HG03432 (cell line): ENCODE measurements at regions not wholly inside any gene's neighbourhood (a gene's known extent, or its start where the extent isn't known, plus 50 kb on each side); places are given as distances from the start of the nearest gene placed in this dataset.
"Not testable (repeated sequence)": the region's sequence is repeated elsewhere in the genome, so short reads cannot be mapped to it uniquely, and the experiment has no call there.

Experiments
- ATAC-seq: cut with Tn5 transposase; IDR thresholded peaks from one replicate; pipeline ENCODE4 v1.9.1; 2021; ENCODE audit warnings: mild to moderate bottlenecking, moderate library complexity; ENCODE audit not compliant: unreplicated experiment

DNA sequence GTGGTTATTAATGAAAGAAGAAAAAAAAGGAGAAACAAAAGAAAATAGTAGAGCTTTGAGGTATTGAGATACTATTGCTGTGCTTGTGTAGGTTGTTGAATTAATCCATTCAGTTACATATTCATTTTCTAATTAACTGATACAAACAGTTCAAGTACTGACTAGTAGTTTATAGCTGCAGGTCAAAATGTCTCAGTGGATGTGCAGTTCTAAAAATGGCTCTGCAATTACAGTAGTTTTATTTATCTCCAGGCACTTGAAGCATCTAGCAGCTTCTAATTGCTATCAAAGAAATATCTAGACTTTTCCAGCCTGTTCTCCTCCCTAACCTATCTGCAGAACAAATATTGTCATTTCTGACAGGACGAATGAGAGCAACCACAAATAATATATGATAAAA is 1887.7 kb upstream of the PCDH7 start:
- no peak for ATAC-seq

DNA sequence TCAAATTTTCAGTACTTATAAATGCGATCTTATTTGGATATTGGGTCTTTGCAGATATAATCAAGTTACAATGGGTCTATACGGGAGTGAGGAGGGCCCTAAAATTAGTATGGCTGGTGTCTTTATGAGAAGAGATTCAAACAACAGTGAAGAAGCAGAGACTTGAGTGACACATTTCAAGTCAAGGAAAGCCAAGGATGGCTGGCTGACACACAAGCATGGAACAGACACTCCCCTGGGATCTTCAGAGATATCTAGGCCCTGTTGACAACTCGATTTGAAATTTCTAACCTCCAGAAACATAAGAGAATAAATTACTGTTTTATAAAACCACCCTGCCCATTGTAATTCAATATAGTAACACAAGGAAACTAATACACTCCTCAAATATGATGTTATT is 1886.0 kb upstream of the PCDH7 start:
- no peak for ATAC-seq

DNA sequence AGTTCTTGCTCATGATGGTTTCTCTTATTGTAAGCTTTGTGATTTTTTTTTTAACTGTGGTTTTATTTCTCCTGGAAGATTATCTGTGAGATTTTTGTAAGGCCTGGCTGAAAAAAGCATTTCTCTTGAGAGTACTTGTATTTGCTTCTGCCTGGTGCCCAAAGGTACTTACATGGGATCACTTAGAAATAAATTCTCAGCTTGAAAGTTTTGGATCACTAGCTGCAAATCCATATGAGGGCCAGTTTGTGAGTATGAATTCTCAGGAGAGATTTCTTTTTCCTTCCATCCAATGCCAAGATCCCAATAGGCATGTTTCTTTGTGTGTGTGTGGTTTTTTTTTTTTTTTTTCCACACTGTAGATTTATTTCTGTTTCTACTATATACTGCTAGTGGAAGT is 1884.7 kb upstream of the PCDH7 start:
- ATAC-seq, result no peak

DNA sequence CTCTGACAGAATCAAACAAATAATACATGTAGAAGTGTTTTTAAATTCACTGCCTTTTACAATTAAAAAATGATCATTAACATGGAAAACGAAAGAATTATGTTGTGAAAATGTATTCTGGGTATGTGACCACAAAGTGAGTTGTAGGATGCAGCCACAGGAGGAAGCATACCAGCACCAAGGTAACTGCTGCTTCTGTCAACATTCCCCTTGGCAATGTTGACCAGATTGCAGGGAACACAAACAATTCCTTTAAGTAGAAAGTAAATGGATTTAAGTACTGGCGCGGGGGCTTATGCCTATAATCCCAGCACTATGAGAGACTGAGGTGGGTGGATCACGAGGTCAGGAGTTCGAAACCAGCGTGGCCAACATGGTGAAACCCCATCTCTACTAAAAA is 1877.9 kb upstream of the PCDH7 start:
- no peak for ATAC-seq

- no peak for ATAC-seq
Measured at GRCh38 chr4:28845158-28845557, 1875.0 kb upstream of the PCDH7 start.

- not testable (repeated sequence) for ATAC-seq
Measured at GRCh38 chr4:28857028-28857427, 1863.1 kb upstream of the PCDH7 start.

DNA sequence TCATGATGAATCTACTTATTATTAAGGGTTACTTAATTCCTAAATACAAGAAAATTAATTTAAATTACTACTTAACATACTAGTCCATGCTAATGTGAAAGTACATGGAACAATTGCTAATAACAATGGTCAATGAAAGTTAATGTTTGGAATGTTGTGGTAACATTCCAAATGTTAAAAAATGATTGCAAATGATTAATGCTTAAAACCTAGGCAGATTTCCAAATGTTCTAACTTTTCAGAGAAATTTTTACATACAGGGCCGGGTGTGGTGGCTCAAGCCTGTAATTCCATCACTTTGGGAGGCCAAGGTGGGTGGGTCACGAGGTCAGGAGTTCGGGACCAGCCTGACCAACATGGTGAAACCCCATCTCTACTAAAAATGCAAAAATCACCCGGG is 1851.3 kb upstream of the PCDH7 start:
- no peak for ATAC-seq

GRCh38 chr4:28879178-28879577 is 1841.0 kb upstream of the PCDH7 start:
- no peak for ATAC-seq

GRCh38 chr4:28879900-28880299 is 1840.3 kb upstream of the PCDH7 start:
- ATAC-seq, result no peak

DNA sequence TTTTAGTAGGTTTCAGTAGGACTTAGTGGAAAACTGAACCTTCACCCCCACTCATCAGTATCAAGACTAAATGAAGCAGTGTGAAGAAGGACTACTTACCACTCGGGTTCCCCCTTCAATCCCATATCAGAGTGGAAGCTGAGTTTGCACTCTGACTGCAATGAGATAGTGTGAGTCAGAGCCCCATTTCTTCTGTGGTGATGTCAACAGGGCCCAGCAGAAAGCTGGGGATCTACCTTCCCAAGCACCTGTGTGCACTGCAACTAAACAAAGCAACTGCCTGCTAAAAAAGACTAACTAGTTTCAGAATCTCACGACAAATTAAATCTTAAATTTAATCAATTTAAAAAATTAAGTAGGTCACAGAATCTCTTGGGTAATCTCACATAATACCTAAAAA is 1837.0 kb upstream of the PCDH7 start:
- no peak for ATAC-seq

DNA sequence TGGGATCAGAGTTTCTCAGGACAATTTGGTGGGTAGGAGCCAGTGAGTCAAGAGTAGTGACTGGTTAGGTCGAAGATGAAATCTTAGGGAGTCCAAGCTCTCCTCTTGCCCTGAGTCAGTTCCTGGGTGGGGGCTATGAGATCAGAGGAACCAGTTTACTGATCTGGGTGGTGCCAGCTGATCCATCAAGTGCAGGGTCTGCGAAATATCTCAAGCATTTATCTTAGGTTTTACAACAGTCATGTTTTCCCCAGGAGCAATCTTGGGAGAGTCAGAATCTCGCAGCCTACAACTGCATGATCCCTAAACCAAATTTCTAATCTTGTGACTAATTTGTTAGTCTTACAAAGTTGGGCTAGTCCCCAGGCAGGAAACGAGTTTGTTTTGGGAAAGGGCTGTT is 1833.2 kb upstream of the PCDH7 start:
- no peak for ATAC-seq

GRCh38 chr4:28890949-28891775 is 1829.0 kb upstream of the PCDH7 start:
- no peak for ATAC-seq

DNA sequence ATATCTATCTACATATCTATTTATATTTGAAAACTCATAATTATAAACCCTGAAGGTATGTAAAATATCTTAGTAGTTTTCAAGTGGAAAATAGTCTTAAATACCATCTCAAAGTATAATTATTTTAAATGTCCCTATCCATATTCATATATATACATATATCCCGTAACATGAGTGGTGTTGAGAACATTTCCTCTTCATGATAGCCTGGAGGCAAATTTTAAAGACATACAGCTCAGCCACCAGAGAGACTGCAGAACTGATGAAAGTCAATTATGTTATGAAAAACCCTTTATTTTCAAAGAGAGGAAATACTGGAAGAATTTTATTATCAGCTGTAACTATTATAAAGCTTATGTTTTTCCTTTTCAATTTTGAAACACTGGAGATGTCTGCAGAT is 1806.7 kb upstream of the PCDH7 start:
- no peak for ATAC-seq

DNA sequence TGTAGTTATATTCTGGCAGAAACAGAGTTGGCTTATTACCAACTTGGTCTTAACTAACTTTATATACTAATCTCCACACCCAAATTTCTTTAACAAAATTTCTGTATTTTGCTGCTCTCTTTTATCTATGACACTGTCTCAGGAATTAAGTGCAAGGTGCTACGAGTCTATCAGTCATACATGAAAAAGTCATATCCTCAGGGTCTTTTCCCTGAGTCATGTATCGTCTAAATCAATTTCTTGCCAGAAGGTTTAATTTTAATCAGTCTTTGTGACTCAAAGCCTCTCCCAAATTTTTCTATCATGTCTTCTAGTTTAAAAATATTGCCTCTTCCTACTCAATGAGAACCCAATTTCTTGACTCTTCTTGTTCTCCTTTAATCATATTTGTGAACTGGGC is 1803.6 kb upstream of the PCDH7 start:
- no peak for ATAC-seq

DNA sequence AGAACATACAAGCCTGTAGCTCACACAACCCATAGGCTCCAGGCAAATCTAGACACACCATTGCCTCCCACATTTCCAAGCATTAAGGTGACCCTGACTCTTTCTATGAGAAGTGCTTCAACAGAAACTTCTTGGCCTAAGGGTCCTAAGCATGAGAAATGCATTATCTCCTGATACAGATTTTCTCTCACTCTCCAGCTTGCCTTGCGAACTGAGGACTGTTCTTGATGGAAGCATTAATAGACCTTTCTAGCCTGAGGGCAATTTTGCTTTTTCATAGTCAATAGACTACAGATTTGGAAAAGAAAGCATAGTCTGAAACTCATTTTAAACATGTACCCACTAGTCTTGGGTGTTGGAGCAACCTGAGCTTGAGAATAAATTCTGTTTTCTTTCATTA is 1801.3 kb upstream of the PCDH7 start:
- ATAC-seq, result no peak

GRCh38 chr4:28921886-28922285 is 1798.3 kb upstream of the PCDH7 start:
- no peak for ATAC-seq

DNA sequence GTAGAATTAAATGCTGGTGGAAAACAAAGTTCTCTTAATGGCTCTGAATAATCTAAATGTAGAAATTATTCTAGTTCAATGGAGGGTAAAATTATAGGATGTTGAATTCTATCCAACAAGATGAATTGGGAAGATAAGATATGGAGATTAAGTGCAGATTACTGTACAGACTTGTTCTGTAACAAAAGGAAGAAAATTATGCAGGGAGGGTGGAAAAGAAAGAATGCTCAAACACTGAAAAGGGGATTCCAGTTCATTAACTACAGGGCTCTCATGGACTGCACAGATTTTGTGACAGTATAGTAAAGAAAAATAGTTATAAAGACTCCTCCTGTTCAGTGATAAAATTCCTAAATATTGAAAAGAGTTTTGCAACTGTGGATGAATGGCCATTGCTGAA is 1794.0 kb upstream of the PCDH7 start:
- no peak for ATAC-seq

DNA sequence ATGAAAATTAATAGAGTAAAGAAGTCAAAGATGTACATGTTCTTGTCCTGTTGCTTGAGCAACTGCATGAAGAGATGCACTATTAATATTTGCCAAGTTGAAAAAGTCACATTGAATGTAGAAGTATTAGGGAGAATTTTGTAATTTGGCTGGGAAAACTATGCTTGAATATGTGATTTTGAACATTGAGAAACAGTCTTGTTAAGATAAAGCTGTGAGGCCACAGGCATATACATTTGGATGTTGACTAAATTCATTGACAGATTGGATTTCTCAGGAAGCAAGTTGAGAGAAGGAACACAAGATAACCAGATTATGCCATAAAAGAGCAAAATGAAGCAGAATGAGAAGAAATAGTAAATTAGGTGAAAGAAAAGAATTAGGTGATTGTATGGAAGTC is 1777.5 kb upstream of the PCDH7 start:
- no peak for ATAC-seq

DNA sequence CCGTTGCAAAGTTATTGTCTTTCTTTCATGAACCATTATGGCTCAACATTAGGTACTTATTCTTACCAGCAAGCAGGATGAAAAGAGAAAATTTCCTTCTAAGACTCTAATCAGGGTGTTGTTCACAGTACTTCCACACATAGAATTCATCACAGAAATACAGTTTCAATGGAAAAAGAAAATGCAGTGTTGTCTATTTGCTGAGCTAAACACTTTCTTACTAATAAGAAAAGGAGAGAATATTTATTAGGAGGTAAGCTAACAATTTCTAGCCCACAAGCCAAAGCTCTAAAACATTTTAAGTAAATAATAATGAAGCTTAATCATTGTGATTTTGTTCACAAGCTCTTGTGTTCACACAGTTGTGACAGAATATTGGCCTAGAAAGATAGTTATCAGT is 1772.8 kb upstream of the PCDH7 start:
- no peak for ATAC-seq

DNA sequence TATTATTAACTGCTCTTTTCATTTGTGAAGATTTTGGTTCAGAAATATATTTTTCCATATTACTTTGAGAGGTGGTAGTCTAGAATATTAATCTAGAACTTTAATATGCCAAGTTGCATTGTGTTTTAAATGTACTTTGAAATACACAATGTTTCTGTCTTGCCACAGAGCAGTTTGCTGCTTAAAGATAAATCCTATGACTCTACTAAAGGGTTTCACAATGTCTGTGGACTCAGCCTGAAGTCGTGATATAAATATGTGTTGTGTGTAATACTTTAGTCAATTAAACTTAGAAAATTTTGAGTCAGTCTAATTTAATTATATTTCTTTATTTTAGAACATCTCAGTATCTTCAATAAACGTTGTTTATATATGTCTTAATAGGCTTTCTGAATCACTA is 1771.7 kb upstream of the PCDH7 start:
- no peak for ATAC-seq

DNA sequence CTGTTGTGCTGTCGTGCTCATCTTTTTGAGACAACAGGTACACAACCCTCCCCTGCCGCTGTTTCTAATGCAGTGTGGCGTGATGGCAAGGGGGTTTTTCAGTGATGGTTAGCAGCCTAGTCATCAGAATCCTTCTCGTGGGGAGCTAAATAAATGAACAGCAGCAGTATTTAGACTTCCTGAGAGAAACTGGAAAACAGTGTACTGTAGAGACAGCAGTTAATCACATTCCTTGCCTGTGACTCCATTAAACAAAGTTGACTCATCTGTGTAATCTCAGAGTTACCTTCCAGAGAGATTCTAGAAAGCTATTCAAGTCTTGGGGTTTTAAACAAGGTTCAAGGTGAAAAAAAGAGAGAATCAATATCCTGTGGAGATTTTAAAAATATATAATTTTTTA is 1753.2 kb upstream of the PCDH7 start:
- no peak for ATAC-seq

- ATAC-seq, result no peak
Measured at GRCh38 chr4:28973587-28974350, 1746.4 kb upstream of the PCDH7 start.
